SU-DHL-6 (cell line): ENCODE measurements at regions not wholly inside any gene's neighbourhood (a gene's known extent, or its start where the extent isn't known, plus 50 kb on each side); places are given as distances from the start of the nearest gene placed in this dataset.
"Not testable (repeated sequence)": the region's sequence is repeated elsewhere in the genome, so short reads cannot be mapped to it uniquely, and the experiment has no call there.

Experiments
- H2AFZ ChIP-seq: fragments of 200-600 bp; sonication (generic); 2 replicates; pipeline ENCODE4 v1.6.1; 2014; ENCODE audit warnings: low read depth, mild to moderate bottlenecking, moderate library complexity, mixed read lengths, antibody characterized with exemption, low read length; ENCODE audit not compliant: severe bottlenecking
- H3F3A ChIP-seq: fragments of 200-600 bp; shearing (Covaris generic); 2 replicates; pipeline ENCODE4 v1.6.0; 2016; ENCODE audit warnings: antibody characterized with exemption, mild to moderate bottlenecking; ENCODE audit not compliant: insufficient read depth
- H3K27ac ChIP-seq: fragments of 200-600 bp; sonication (generic); 2 replicates; pipeline ENCODE4 v1.5.1; 2016; ENCODE audit warnings: low read depth, mild to moderate bottlenecking, low read length, moderate library complexity, mixed read lengths
- H3K27me3 ChIP-seq: fragments of 200-600 bp; sonication (generic), shearing (Covaris generic); 2 replicates; pipeline ENCODE4 v1.6.0; 2014; ENCODE audit warnings: mild to moderate bottlenecking, low read length
- H3K36me3 ChIP-seq: fragments of 200-600 bp; sonication (generic); 2 replicates; pipeline ENCODE4 v1.6.1; 2014; ENCODE audit warnings: mild to moderate bottlenecking, low read length, mixed read lengths
- H3K4me2 ChIP-seq: fragments of 300-600, 200-600 bp; shearing (Covaris generic), sonication (generic); 2 replicates; pipeline ENCODE4 v1.6.0; 2014; ENCODE audit warnings: low read length, low read depth, mild to moderate bottlenecking; ENCODE audit not compliant: poor library complexity, severe bottlenecking
- H3K4me3 ChIP-seq: fragments of 200-600 bp; sonication (generic); 2 replicates; pipeline ENCODE4 v1.5.1; 2014; ENCODE audit warnings: antibody characterized with exemption, low read length, mild to moderate bottlenecking, mixed read lengths; ENCODE audit not compliant: insufficient read depth, poor library complexity, severe bottlenecking
- H3K79me2 ChIP-seq: fragments of 200-600 bp; sonication (generic); 2 replicates; pipeline ENCODE4 v1.6.1; 2014; ENCODE audit warnings: mild to moderate bottlenecking, low read length, moderate library complexity; ENCODE audit not compliant: insufficient read depth
- H3K9ac ChIP-seq: fragments of 200-600 bp; sonication (generic); 2 replicates; pipeline ENCODE4 v1.7.0; 2014; ENCODE audit warnings: mild to moderate bottlenecking, low read length
- H3K9me2 ChIP-seq: fragments of 200-600 bp; sonication (generic); replicated peaks from 2 replicates; pipeline ENCODE4 v1.6.1; 2014; ENCODE audit warnings: low read length; ENCODE audit not compliant: insufficient read depth
- H3K9me3 ChIP-seq: fragments of 200-600 bp; sonication (generic); 2 replicates; pipeline ENCODE4 v1.6.1; 2014; ENCODE audit warnings: low read length, mixed read lengths; ENCODE audit not compliant: insufficient read depth
- H4K20me1 ChIP-seq: fragments of 200-600 bp; sonication (generic); 2 replicates; pipeline ENCODE4 v1.6.1; 2014; ENCODE audit warnings: low read depth, mild to moderate bottlenecking, antibody characterized with exemption, low read length, moderate library complexity, mixed read lengths
- EZH2phosphoT487 ChIP-seq: fragments of 200-600 bp; sonication (generic), shearing (Covaris generic); conservative IDR thresholded peaks from 2 replicates; pipeline ENCODE4 v1.6.1; 2018; ENCODE audit warnings: mild to moderate bottlenecking, antibody characterized with exemption, low read length, moderate library complexity, mixed read lengths
- TF ChIP-seq, protein P1 (sequence below): fragments of 200-600 bp; sonication (generic); IDR thresholded peaks from one replicate; pipeline ENCODE4 v1.5.1; 2017; ENCODE audit warnings: antibody characterized with exemption, mild to moderate bottlenecking, low read length, moderate library complexity; ENCODE audit not compliant: insufficient read depth, poor library complexity, severe bottlenecking

- not testable (repeated sequence) for H3K4me3 ChIP-seq, H3K36me3 ChIP-seq, H3K9me3 ChIP-seq, H3K27ac ChIP-seq, H3K4me2 ChIP-seq, H2AFZ ChIP-seq, H3K9ac ChIP-seq, H3K27me3 ChIP-seq, H3K79me2 ChIP-seq, H3F3A ChIP-seq, H4K20me1 ChIP-seq, H3K9me2 ChIP-seq
Measured at GRCh38 chr13:18822655-18823639, 358.7 kb downstream of the TUBA3C start.

GRCh38 chr13:18773988-18774387 lies 407.6 kb downstream of the TUBA3C start:
- not testable (repeated sequence) for H3K9me2 ChIP-seq, H3K79me2 ChIP-seq, H3F3A ChIP-seq, H2AFZ ChIP-seq, H3K4me3 ChIP-seq, H3K9ac ChIP-seq, H3K27me3 ChIP-seq, H3K9me3 ChIP-seq, H3K27ac ChIP-seq, H4K20me1 ChIP-seq, H3K36me3 ChIP-seq, H3K4me2 ChIP-seq

- not testable (repeated sequence) for H4K20me1 ChIP-seq, H3K79me2 ChIP-seq, H3K4me3 ChIP-seq, H3K27me3 ChIP-seq, H3K9me3 ChIP-seq, H3K36me3 ChIP-seq, H3K27ac ChIP-seq, H3K4me2 ChIP-seq, H2AFZ ChIP-seq, H3K9ac ChIP-seq, H3F3A ChIP-seq, H3K9me2 ChIP-seq
Measured at GRCh38 chr13:18741696-18742095, 439.9 kb downstream of the TUBA3C start.

DNA sequence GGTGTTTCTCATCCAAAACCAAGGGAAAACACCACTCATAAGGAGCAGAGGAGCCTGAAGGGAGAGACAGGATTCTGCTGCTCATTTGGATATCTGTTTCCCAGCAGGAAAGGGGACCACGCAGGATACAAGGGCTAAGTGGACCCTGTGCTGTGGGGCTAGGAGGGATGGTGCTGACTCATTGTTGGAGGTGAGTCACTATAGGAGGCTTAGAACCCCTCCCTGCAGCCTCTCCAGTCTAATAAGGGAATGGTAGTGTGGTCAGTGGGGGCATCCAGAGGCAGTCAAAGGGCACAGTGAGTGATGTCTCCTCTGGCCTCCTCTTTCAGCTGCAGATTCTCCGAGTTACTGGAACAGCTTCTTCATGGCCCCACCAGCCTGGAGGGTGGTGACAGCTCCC lies 442.3 kb downstream of the TUBA3C start:
- Histone ChIP-seq H3K9me3 (no peaks in the 10 kb centered on the region), H2AFZ (no peak overlapping the region)
- TF ChIP-seq, protein P1, sequence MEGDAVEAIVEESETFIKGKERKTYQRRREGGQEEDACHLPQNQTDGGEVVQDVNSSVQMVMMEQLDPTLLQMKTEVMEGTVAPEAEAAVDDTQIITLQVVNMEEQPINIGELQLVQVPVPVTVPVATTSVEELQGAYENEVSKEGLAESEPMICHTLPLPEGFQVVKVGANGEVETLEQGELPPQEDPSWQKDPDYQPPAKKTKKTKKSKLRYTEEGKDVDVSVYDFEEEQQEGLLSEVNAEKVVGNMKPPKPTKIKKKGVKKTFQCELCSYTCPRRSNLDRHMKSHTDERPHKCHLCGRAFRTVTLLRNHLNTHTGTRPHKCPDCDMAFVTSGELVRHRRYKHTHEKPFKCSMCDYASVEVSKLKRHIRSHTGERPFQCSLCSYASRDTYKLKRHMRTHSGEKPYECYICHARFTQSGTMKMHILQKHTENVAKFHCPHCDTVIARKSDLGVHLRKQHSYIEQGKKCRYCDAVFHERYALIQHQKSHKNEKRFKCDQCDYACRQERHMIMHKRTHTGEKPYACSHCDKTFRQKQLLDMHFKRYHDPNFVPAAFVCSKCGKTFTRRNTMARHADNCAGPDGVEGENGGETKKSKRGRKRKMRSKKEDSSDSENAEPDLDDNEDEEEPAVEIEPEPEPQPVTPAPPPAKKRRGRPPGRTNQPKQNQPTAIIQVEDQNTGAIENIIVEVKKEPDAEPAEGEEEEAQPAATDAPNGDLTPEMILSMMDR = no peak
- TF ChIP-seq EZH2phosphoT487 = no peak

DNA sequence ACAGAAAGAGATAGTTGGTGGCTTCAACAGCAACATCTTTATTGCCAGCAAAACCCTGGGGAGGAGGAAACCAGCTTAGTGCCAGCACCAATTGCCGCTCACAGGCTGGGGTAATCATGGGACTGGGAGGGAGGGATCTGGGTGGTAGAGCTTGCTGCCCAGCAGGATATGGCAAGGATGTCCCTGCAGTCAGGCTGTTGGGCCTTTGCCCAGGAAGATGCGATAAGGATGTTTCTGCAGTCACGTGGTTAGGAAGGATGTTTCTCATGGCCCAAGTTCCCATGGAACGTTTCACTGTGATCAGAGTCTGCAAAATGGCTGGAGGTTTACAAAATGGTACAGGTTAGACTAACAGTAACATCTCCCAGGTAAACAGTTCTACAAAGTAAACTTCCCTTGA lies 443.5 kb downstream of the TUBA3C start:
- H3K9me2 ChIP-seq, H3K9me3 ChIP-seq, H2AFZ ChIP-seq, H3K27me3 ChIP-seq, H3F3A ChIP-seq, H4K20me1 ChIP-seq, H3K27ac ChIP-seq, H3K4me3 ChIP-seq, H3K4me2 ChIP-seq, H3K79me2 ChIP-seq, H3K9ac ChIP-seq, H3K36me3 ChIP-seq: not testable (repeated sequence)

More for the DNA sequence above, 442.3 kb downstream of the TUBA3C start:
- no peaks in the 10 kb centered on the region for H4K20me1 ChIP-seq
- H3K4me2 ChIP-seq = no peak overlapping the region
- no peaks in the 10 kb centered on the region for H3K79me2 ChIP-seq
- no peaks in the 10 kb centered on the region for H3F3A ChIP-seq
- no peak overlapping the region for H3K4me3 ChIP-seq
- H3K36me3 ChIP-seq = no peaks in the 10 kb centered on the region
- no peaks in the 10 kb centered on the region for H3K9me2 ChIP-seq
- H3K27me3 ChIP-seq = no peaks in the 10 kb centered on the region
- no peak overlapping the region for H3K9ac ChIP-seq
- H3K27ac ChIP-seq = no peak overlapping the region

DNA sequence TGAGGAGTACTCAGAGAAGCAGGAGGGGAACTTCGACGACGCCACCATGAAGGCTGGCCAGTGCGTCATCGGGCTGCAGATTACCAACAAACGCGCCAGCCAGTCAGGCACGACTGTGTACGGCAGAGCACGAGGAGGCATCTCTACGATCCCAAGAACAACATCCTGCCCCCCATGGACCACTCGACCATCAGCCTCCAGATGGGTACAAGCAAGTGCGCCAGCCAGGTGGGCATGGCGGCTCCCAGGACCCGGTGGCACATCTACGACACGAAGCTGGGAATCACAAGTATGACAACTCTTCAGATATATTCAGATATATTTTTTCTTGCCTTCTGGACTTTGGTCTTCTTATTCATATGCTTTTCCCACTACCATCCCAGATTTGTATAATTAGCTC lies 454.5 kb downstream of the TUBA3C start:
- H3K9ac ChIP-seq, H3K9me3 ChIP-seq, H3K4me2 ChIP-seq, H3K9me2 ChIP-seq, H3K27me3 ChIP-seq, H3K27ac ChIP-seq, H3K4me3 ChIP-seq, H3K79me2 ChIP-seq, H2AFZ ChIP-seq, H3K36me3 ChIP-seq, H4K20me1 ChIP-seq, H3F3A ChIP-seq: not testable (repeated sequence)

DNA sequence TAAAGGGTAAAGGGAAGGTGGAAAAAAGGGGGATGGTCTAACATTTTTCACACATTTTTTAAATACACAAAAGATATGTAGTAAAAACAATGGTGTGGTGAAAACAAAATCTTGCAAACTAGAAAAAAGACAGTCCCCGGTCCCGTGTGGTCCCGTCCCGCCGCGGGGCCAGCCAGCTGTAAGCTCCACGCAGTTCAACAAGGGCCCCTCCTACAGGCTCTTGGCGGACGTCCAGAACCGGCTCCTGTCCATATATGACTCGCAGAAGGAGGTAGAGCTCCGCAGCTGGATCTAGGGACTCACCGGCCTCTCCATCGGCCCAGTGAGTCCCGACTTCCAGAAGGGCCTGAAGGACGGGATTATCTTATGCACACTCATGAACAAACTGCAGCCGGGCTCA lies 455.1 kb downstream of the TUBA3C start:
- not testable (repeated sequence) for H3K27ac ChIP-seq, H3K79me2 ChIP-seq, H3K9me3 ChIP-seq

More for the DNA sequence above, 455.1 kb downstream of the TUBA3C start:
- not testable (repeated sequence) for H3K4me2 ChIP-seq, H2AFZ ChIP-seq, H3K36me3 ChIP-seq, H3K9ac ChIP-seq, H3F3A ChIP-seq, H4K20me1 ChIP-seq, H3K27me3 ChIP-seq, H3K4me3 ChIP-seq, H3K9me2 ChIP-seq
